ENCODE measurements at regions not wholly inside any gene's neighbourhood (a gene's known extent, or its start where the extent isn't known, plus 50 kb on each side); places are given as distances from the start of the nearest gene placed in this dataset.

- no peak for DNase-seq
Observed at GRCh38 chr22:27267145-27267544, 534.4 kb downstream of the MN1 start.

GRCh38 chr22:27269751-27270543, 531.6 kb downstream of the MN1 start:
- DNase-seq, result no peak

- no peak for DNase-seq
Observed at GRCh38 chr22:27270818-27271510, 530.6 kb downstream of the MN1 start.

GRCh38 chr22:27273436-27273835, 528.1 kb downstream of the MN1 start:
- no peak for DNase-seq

GRCh38 chr22:27273853-27274252, 527.7 kb downstream of the MN1 start:
- DNase-seq, result no peak

- no peak for DNase-seq
Observed at GRCh38 chr22:27274770-27275449, 526.6 kb downstream of the MN1 start.

GRCh38 chr22:27278946-27279345, 522.6 kb downstream of the MN1 start:
- DNase-seq, result no peak

GRCh38 chr22:27283240-27283639, 518.3 kb downstream of the MN1 start:
- DNase-seq, result no peak

- DNase-seq, result peak; percentile 44
Observed at GRCh38 chr22:27283714-27284113, 517.8 kb downstream of the MN1 start.

- DNase-seq, result no peak
Observed at GRCh38 chr22:27284324-27284723, 517.2 kb downstream of the MN1 start.

- DNase-seq, result no peak
Observed at GRCh38 chr22:27286711-27287110, 514.8 kb downstream of the MN1 start.

- no peak for DNase-seq
Observed at GRCh38 chr22:27292542-27293299, 508.8 kb downstream of the MN1 start.

- DNase-seq, result no peak
Observed at GRCh38 chr22:27293721-27294445, 507.7 kb downstream of the MN1 start.

GRCh38 chr22:27295040-27295439, 506.5 kb downstream of the MN1 start:
- no peak for DNase-seq

GRCh38 chr22:27295605-27296004, 506.0 kb downstream of the MN1 start:
- DNase-seq, result no peak

- DNase-seq, result no peak
Observed at GRCh38 chr22:27296091-27296675, 505.4 kb downstream of the MN1 start.

GRCh38 chr22:27297125-27297524, 504.4 kb downstream of the MN1 start:
- no peak for DNase-seq

GRCh38 chr22:27298332-27298731, 503.2 kb downstream of the MN1 start:
- peak; percentile 31 for DNase-seq

- DNase-seq, result no peak
Observed at GRCh38 chr22:27298742-27299141, 502.8 kb downstream of the MN1 start.

GRCh38 chr22:27299181-27300085, 502.1 kb downstream of the MN1 start:
- peak; percentile 69 for DNase-seq
